A549 (cell line): ENCODE measurements at regions not wholly inside any gene's neighbourhood (a gene's known extent, or its start where the extent isn't known, plus 50 kb on each side); places are given as distances from the start of the nearest gene placed in this dataset.

ENCODE experiments used
- ATAC-seq, 2 experiments: fragments of 200-7000 bp in 1 of 2; fragments of >200 bp in 1 of 2; cut with Nextera tagmentation in 1 of 2; cut with Tn5 transposase in 1 of 2; 3 replicates each; pipeline versions ENCODE4 v1.8.0 to v1.9.1; 2018 to 2020; ENCODE audit warnings: mild to moderate bottlenecking in 1 of 2, moderate library complexity in 1 of 2
- CTCF ChIA-PET: fragments of 300-600 bp; sonication (Branson Sonifier 250); formaldehyde crosslinking; extraction: SDS; loops from one replicate; lab custom pipeline; 2021; ENCODE audit warnings: antibody characterized with exemption, inconsistent platforms; lab: Yijun Ruan, JAX
- POLR2A ChIA-PET: fragments of 350-600 bp; formaldehyde crosslinking; extraction: SDS; loops from one replicate; lab custom pipeline; 2021; ENCODE audit warnings: antibody characterized with exemption, inconsistent platforms; lab: Yijun Ruan, JAX
- DNase-seq, 2 experiments: peaks; one replicate each; pipeline versions ENCODE4 v3.0.0 to v3.0.0-alpha.2; 2011 to 2016; ENCODE audit warnings: low read depth in 1 of 2, low spot score in 1 of 2
- FAIRE-seq: peaks from 2 replicates; lab custom pipeline; 2011; peaks lifted over from hg19 to GRCh38; lab: Jason Lieb, UNC
- H3K27ac ChIP-seq, 2 experiments: fragments of >200 bp; sonication (Bioruptor Twin); formaldehyde crosslinking; 3 replicates each; pipeline ENCODE4 v1.5.1; 2016 to 2017
- H3K4me1 ChIP-seq: fragments of >200 bp; sonication (Bioruptor Twin); formaldehyde crosslinking; 3 replicates; pipeline ENCODE4 v1.6.1; 2016
- H3K4me2 ChIP-seq: fragments of >200 bp; sonication (Bioruptor Twin); formaldehyde crosslinking; 3 replicates; pipeline ENCODE4 v1.6.1; 2016
- H3K4me3 ChIP-seq: fragments of >200 bp; sonication (Bioruptor Twin); formaldehyde crosslinking; 3 replicates; pipeline ENCODE4 v1.5.1; 2016
- H3K9me3 ChIP-seq: fragments of >200 bp; sonication (Bioruptor Twin); formaldehyde crosslinking; 3 replicates; pipeline ENCODE4 v1.6.1; 2016
- BHLHE40 ChIP-seq: IDR thresholded peaks from 2 replicates; pipeline ENCODE4 v1.6.1; 2012; ENCODE audit warnings: low read depth, low read length, inconsistent platforms
- CBX8 ChIP-seq: fragments of 200-600 bp; sonication (generic); IDR thresholded peaks from 2 replicates; pipeline ENCODE4 v1.6.1; 2016
- CHD4 ChIP-seq: fragments of 200-600 bp; sonication (generic); IDR thresholded peaks from 2 replicates; pipeline ENCODE4 v1.6.1; 2016; ENCODE audit warnings: antibody characterized with exemption, mild to moderate bottlenecking, borderline replicate concordance
- EHMT2 ChIP-seq: fragments of 200-600 bp; sonication (generic); IDR thresholded peaks from 2 replicates; pipeline ENCODE4 v1.6.1; 2016; ENCODE audit warnings: antibody characterized with exemption, low read depth, mild to moderate bottlenecking, moderate library complexity
- EP300 ChIP-seq, 2 experiments: fragments of >200 bp; sonication (Bioruptor Twin); formaldehyde crosslinking; IDR thresholded peaks; 2 replicates in 1 of 2; 3 replicates in 1 of 2; pipeline ENCODE4 v1.6.1; 2016 to 2017
- ESRRA ChIP-seq: fragments of 150-350 bp; IDR thresholded peaks from 2 replicates; pipeline ENCODE4 v1.6.1; 2014; ENCODE audit warnings: mild to moderate bottlenecking, low read length, borderline replicate concordance
- FOSB ChIP-seq: fragments of 250-450 bp; sonication (Bioruptor Pico); IDR thresholded peaks from 2 replicates; pipeline ENCODE4 v1.5.0; 2020; ENCODE audit warnings: mild to moderate bottlenecking, moderate library complexity
- FOXS1 ChIP-seq: fragments of 250-450 bp; sonication (Bioruptor Pico); IDR thresholded peaks from 2 replicates; pipeline ENCODE4 v1.5.0; 2020; ENCODE audit warnings: mild to moderate bottlenecking, moderate library complexity
- GATA3 ChIP-seq: IDR thresholded peaks from 2 replicates; pipeline ENCODE4 v1.6.1; 2012; ENCODE audit warnings: borderline replicate concordance
- HEYL ChIP-seq: fragments of 250-450 bp; sonication (Bioruptor Pico); IDR thresholded peaks from 2 replicates; pipeline ENCODE4 v1.8.0; 2021; ENCODE audit warnings: mild to moderate bottlenecking, moderate library complexity
- JUN ChIP-seq, 2 experiments: fragments of >200 bp; sonication (Bioruptor Twin); formaldehyde crosslinking; IDR thresholded peaks; 2 replicates in 1 of 2; 3 replicates in 1 of 2; pipeline ENCODE4 v1.6.1; 2016 to 2017
- KDM5A ChIP-seq: fragments of 200-600 bp; sonication (generic); IDR thresholded peaks from 2 replicates; pipeline ENCODE4 v1.6.1; 2016; ENCODE audit warnings: antibody characterized with exemption, mild to moderate bottlenecking
- MAFK ChIP-seq: fragments of 450-650 bp; IDR thresholded peaks from 2 replicates; pipeline ENCODE4 v1.6.1; 2014; ENCODE audit not compliant: partially characterized antibody
- MYC ChIP-seq: IDR thresholded peaks from 2 replicates; pipeline ENCODE4 v1.6.1; 2012; ENCODE audit warnings: mild to moderate bottlenecking, inconsistent platforms, low read length, improper control_type of control experiment, borderline replicate concordance
- NFE2L2 ChIP-seq: fragments of 150-350 bp; conservative IDR thresholded peaks from 2 replicates; pipeline ENCODE4 v1.6.1; 2014; ENCODE audit warnings: low read length
- NPAS2 ChIP-seq: fragments of 250-450 bp; sonication (Bioruptor Pico); IDR thresholded peaks from 2 replicates; pipeline ENCODE4 v1.8.0; 2022; ENCODE audit warnings: mild to moderate bottlenecking, moderate library complexity, borderline replicate concordance
- PHF8 ChIP-seq: fragments of 200-600 bp; sonication (generic); IDR thresholded peaks from 2 replicates; pipeline ENCODE4 v1.6.1; 2016; ENCODE audit warnings: low read depth, mild to moderate bottlenecking, antibody characterized with exemption, moderate library complexity, borderline replicate concordance
- RAD21 ChIP-seq, 2 experiments: fragments of >200 bp in 1 of 2; sonication (Bioruptor Twin) in 1 of 2; formaldehyde crosslinking in 1 of 2; IDR thresholded peaks in 1 of 2; conservative IDR thresholded peaks in 1 of 2; 2 replicates in 1 of 2; 3 replicates in 1 of 2; pipeline ENCODE4 v1.6.1; 2012 to 2018; ENCODE audit warnings: inconsistent platforms in 1 of 2
- RARB ChIP-seq: fragments of 250-450 bp; sonication (Bioruptor Pico); IDR thresholded peaks from 2 replicates; pipeline ENCODE4 v1.8.0; 2021; ENCODE audit warnings: mild to moderate bottlenecking, moderate library complexity
- TFCP2L1 ChIP-seq: fragments of 250-450 bp; sonication (Bioruptor Pico); IDR thresholded peaks from 2 replicates; pipeline ENCODE4 v1.5.0; 2021; ENCODE audit warnings: mild to moderate bottlenecking
- TP53 ChIP-seq: fragments of 250-450 bp; sonication (Bioruptor Pico); IDR thresholded peaks from 2 replicates; pipeline ENCODE4 v1.5.0; 2021; ENCODE audit warnings: mild to moderate bottlenecking, moderate library complexity
- ZSCAN20 ChIP-seq: fragments of 250-450 bp; sonication (Bioruptor Pico); IDR thresholded peaks from 2 replicates; pipeline ENCODE4 v1.8.0; 2022; ENCODE audit warnings: mild to moderate bottlenecking, moderate library complexity
- WGBS: methylation state at CpG from one replicate; pipeline ENCODE4 v1.1.6; 2017; ENCODE audit errors: missing lambda C conversion rate; 5-methylcytosine and 5-hydroxymethylcytosine counted together
- TF ChIP-seq, protein P1 (sequence below): fragments of 450-650 bp; IDR thresholded peaks from 2 replicates; pipeline ENCODE4 v1.6.1; 2014; ENCODE audit warnings: antibody characterized with exemption
- TF ChIP-seq, protein P2 (sequence below): IDR thresholded peaks from 2 replicates; pipeline ENCODE4 v1.6.1; 2012
- TF ChIP-seq, protein P3 (sequence below): fragments of >200 bp; sonication (Bioruptor Twin); formaldehyde crosslinking; IDR thresholded peaks from 3 replicates; pipeline ENCODE4 v1.5.1; 2016
- TF ChIP-seq, protein P4 (sequence below): IDR thresholded peaks from 2 replicates; pipeline ENCODE4 v1.6.1; 2012; ENCODE audit warnings: low read depth, borderline replicate concordance
- TF ChIP-seq, protein P5 (sequence below): fragments of 250-450 bp; sonication (Bioruptor Pico); IDR thresholded peaks from 2 replicates; pipeline ENCODE4 v1.5.0; 2021; ENCODE audit warnings: mild to moderate bottlenecking, moderate library complexity, borderline replicate concordance
- TF ChIP-seq, protein P6 (sequence below): fragments of 150-350 bp; IDR thresholded peaks from 2 replicates; pipeline ENCODE4 v1.6.1; 2014; ENCODE audit warnings: low read depth, mild to moderate bottlenecking, low read length
- TF ChIP-seq, protein P7 (sequence below): fragments of >200 bp; sonication (Bioruptor Twin); formaldehyde crosslinking; IDR thresholded peaks from 2 replicates; pipeline ENCODE4 v1.6.1; 2016

DNA sequence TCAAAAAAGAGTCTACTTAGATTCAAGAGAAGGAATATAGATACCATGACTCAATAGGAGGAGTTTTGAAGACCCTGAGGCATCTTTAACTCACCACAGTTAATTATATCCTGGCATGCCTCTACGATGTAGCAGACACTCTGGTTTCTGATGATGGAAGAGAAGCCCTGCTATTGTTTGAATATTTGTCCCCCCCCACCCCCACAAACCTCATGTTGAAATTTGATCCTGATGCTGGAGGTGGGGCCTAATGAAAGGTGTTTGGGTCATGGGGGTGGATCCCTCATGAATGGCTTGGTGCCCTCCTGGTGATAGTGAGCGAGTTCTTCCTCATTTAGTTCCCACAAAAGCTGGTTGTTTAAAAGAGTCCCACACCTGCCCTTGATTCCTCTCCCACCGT lies 147.9 kb upstream of the TBCA start:
- ChIA-PET POLR2A (no interaction called here), CTCF (no interaction called here)
- no peak overlapping the region for H3K4me3 ChIP-seq
- DNase-seq (no peak), FAIRE-seq (no peak)
- H3K4me2 ChIP-seq, result no peak overlapping the region
- no peaks in the 10 kb centered on the region for H3K4me1 ChIP-seq
- TF ChIP-seq PHF8 (no peak), NFE2L2 (no peak)
- TF ChIP-seq, all 56 proteins: peak for 0
- WGBS, result 80% methylated on average over 3 of the region's 3 CpGs
- ATAC-seq, result no peak
- no peak overlapping the region for H3K27ac ChIP-seq
- peaks cover 7% of the 10 kb centered on the region; the same call in 1 of the 3 replicates for H3K9me3 ChIP-seq

DNA sequence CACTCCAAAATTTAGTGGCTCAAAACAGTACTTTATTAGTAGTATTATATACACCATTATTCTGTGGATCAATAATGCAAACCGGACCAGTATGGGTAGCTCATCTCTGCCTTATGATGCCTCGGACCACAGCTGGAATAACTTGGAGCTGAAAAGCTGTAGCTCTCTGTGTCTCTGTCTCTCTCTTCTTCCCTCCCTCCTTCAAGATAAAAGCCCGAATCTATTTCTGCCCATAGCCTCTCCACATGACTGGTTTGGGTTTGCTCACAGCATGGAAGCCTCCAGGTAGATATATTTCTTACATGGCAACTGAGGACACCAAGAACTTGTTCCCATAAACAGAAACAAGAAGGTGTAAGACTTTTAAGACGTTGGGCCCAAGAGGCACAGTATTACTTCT lies 147.5 kb upstream of the TBCA start:
- ChIA-PET CTCF (no interaction called here), POLR2A (no interaction called here)
- no peaks in the 10 kb centered on the region for H3K4me1 ChIP-seq
- WGBS, result 44% methylated on average over 4 of the region's 4 CpGs
- peaks cover 7% of the 10 kb centered on the region; the same call in 1 of the 3 replicates for H3K9me3 ChIP-seq
- no peak for FAIRE-seq
- TF ChIP-seq BHLHE40 (no peak), MAFK (no peak), TFCP2L1 (CRISPR knock-in tag) (no peak), TP53 (no peak), MYC (no peak), FOXS1 (CRISPR knock-in tag) (no peak), KDM5A (no peak), RARB (CRISPR knock-in tag) (no peak), CHD4 (no peak), ZSCAN20 (no peak), CBX8 (no peak), EP300 (IDR thresholded peaks at IDR 0.05) (no peak), RAD21 (conservative IDR thresholded peaks at IDR 0.05 in 1 of 2, IDR thresholded peaks at IDR 0.05 in 1 of 2) (no peak), FOSB (CRISPR knock-in tag) (no peak), ESRRA (no peak), GATA3 (no peak)
- TF ChIP-seq, protein P1, sequence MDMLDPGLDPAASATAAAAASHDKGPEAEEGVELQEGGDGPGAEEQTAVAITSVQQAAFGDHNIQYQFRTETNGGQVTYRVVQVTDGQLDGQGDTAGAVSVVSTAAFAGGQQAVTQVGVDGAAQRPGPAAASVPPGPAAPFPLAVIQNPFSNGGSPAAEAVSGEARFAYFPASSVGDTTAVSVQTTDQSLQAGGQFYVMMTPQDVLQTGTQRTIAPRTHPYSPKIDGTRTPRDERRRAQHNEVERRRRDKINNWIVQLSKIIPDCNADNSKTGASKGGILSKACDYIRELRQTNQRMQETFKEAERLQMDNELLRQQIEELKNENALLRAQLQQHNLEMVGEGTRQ, result no peak
- TF ChIP-seq, protein P2, sequence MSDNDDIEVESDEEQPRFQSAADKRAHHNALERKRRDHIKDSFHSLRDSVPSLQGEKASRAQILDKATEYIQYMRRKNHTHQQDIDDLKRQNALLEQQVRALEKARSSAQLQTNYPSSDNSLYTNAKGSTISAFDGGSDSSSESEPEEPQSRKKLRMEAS, result no peak
- TF ChIP-seq, protein P3, sequence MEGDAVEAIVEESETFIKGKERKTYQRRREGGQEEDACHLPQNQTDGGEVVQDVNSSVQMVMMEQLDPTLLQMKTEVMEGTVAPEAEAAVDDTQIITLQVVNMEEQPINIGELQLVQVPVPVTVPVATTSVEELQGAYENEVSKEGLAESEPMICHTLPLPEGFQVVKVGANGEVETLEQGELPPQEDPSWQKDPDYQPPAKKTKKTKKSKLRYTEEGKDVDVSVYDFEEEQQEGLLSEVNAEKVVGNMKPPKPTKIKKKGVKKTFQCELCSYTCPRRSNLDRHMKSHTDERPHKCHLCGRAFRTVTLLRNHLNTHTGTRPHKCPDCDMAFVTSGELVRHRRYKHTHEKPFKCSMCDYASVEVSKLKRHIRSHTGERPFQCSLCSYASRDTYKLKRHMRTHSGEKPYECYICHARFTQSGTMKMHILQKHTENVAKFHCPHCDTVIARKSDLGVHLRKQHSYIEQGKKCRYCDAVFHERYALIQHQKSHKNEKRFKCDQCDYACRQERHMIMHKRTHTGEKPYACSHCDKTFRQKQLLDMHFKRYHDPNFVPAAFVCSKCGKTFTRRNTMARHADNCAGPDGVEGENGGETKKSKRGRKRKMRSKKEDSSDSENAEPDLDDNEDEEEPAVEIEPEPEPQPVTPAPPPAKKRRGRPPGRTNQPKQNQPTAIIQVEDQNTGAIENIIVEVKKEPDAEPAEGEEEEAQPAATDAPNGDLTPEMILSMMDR, result no peak
- TF ChIP-seq, protein P4, sequence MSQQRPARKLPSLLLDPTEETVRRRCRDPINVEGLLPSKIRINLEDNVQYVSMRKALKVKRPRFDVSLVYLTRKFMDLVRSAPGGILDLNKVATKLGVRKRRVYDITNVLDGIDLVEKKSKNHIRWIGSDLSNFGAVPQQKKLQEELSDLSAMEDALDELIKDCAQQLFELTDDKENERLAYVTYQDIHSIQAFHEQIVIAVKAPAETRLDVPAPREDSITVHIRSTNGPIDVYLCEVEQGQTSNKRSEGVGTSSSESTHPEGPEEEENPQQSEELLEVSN, result no peak
- no peak for DNase-seq
- H3K27ac ChIP-seq, result no peak overlapping the region
- no peak overlapping the region for H3K4me3 ChIP-seq
- H3K4me2 ChIP-seq, result no peak overlapping the region
- no peak for ATAC-seq

DNA sequence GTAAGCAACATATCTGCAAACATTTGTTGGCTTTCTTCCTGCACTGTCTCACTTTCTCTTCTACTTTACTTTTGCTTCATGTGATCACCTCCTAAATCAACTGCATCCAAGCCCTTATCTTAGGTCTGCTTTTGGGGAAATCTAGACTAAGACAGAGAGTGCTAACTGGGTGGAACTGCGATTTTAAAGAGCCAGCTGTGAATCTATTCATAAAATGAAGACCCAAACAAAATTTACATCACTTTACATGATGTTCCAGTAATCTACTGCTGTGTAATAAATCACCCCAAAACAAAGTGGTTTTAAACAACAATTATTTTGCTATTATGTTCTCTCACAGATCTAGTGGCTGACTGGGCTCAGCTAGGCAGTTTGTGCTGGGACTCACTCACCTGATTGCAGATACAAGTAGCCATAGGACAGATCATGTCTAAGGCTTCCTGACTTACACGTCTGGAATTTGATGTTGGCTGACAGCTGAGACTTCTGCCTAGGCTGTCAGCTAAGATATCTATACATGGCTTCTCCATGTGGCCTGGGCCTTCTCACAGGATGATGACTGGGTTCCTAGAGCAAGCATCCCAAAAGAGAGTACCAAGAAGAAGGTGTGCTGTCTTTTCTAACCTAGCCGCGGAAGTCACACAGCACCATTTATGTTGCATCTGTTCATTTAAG lies 145.1 kb upstream of the TBCA start:
- no peaks in the 10 kb centered on the region for H3K4me1 ChIP-seq
- DNase-seq (no peak), ATAC-seq (no peak), FAIRE-seq (no peak)
- WGBS, result 76% methylated on average over 4 of the region's 4 CpGs
- 0 out of 3 replicates have a peak, but pooled peaks cover 1% of the 10 kb centered on the region for H3K9me3 ChIP-seq
- no peak overlapping the region for H3K4me2 ChIP-seq
- no peak overlapping the region for H3K27ac ChIP-seq
- ChIA-PET POLR2A (no interaction called here), CTCF (interaction anchor here (1.1 to 1.2 kb wide), 2 partner anchors 10 to 53 kb away, joined by 3 to 4 read pairs; no protein-coding TSS in a partner anchor)
- no peak overlapping the region for H3K4me3 ChIP-seq
- TF ChIP-seq EHMT2, result no peak
- TF ChIP-seq, protein P5, sequence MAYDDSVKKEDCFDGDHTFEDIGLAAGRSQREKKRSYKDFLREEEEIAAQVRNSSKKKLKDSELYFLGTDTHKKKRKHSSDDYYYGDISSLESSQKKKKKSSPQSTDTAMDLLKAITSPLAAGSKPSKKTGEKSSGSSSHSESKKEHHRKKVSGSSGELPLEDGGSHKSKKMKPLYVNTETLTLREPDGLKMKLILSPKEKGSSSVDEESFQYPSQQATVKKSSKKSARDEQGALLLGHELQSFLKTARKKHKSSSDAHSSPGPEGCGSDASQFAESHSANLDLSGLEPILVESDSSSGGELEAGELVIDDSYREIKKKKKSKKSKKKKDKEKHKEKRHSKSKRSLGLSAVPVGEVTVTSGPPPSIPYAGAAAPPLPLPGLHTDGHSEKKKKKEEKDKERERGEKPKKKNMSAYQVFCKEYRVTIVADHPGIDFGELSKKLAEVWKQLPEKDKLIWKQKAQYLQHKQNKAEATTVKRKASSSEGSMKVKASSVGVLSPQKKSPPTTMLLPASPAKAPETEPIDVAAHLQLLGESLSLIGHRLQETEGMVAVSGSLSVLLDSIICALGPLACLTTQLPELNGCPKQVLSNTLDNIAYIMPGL (CRISPR knock-in tag), result no peak
- TF ChIP-seq, protein P6, sequence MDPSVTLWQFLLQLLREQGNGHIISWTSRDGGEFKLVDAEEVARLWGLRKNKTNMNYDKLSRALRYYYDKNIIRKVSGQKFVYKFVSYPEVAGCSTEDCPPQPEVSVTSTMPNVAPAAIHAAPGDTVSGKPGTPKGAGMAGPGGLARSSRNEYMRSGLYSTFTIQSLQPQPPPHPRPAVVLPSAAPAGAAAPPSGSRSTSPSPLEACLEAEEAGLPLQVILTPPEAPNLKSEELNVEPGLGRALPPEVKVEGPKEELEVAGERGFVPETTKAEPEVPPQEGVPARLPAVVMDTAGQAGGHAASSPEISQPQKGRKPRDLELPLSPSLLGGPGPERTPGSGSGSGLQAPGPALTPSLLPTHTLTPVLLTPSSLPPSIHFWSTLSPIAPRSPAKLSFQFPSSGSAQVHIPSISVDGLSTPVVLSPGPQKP, result no peak
- no peak for TF ChIP-seq HEYL
- TF ChIP-seq ZSCAN20, result no peak
- TF ChIP-seq, protein P7, sequence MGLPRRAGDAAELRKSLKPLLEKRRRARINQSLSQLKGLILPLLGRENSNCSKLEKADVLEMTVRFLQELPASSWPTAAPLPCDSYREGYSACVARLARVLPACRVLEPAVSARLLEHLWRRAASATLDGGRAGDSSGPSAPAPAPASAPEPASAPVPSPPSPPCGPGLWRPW, result no peak
- no peak for TF ChIP-seq ESRRA
- TF ChIP-seq JUN (IDR thresholded peaks at IDR 0.05), result no peak
- no peak for TF ChIP-seq NPAS2 (CRISPR knock-in tag)
